GM18861 (cell line): ENCODE measurements at regions not wholly inside any gene's neighbourhood (a gene's known extent, or its start where the extent isn't known, plus 50 kb on each side); places are given as distances from the start of the nearest gene placed in this dataset.

Source experiments
- ATAC-seq: cut with Tn5 transposase; IDR thresholded peaks from one replicate; pipeline ENCODE4 v1.9.1; 2021; ENCODE audit not compliant: unreplicated experiment

- ATAC-seq, result no peak
These were observed 724.8 kb upstream of the GRAMD2B start for GRCh38 chr5:125698420-125698819.

- no peak for ATAC-seq
These were observed 723.3 kb upstream of the GRAMD2B start for GRCh38 chr5:125699860-125700259.

GRCh38 chr5:125700380-125700861 lies 722.8 kb upstream of the GRAMD2B start:
- no peak for ATAC-seq

GRCh38 chr5:125703616-125704015 lies 719.6 kb upstream of the GRAMD2B start:
- no peak for ATAC-seq

GRCh38 chr5:125704888-125705287 lies 718.3 kb upstream of the GRAMD2B start:
- ATAC-seq, result no peak

- ATAC-seq, result no peak
These were observed 714.6 kb upstream of the GRAMD2B start for GRCh38 chr5:125708583-125708982.

- no peak for ATAC-seq
These were observed 712.5 kb upstream of the GRAMD2B start for GRCh38 chr5:125710745-125711144.

GRCh38 chr5:125712397-125712796 lies 710.8 kb upstream of the GRAMD2B start:
- ATAC-seq, result no peak

GRCh38 chr5:125713109-125713805 lies 710.0 kb upstream of the GRAMD2B start:
- ATAC-seq, result no peak

GRCh38 chr5:125715216-125715615 lies 708.0 kb upstream of the GRAMD2B start:
- no peak for ATAC-seq

- no peak for ATAC-seq
These were observed 706.0 kb upstream of the GRAMD2B start for GRCh38 chr5:125717209-125717608.

GRCh38 chr5:125719681-125720347 lies 703.4 kb upstream of the GRAMD2B start:
- no peak for ATAC-seq

- no peak for ATAC-seq
These were observed 702.9 kb upstream of the GRAMD2B start for GRCh38 chr5:125720348-125720685.

GRCh38 chr5:125720721-125721120 lies 702.5 kb upstream of the GRAMD2B start:
- ATAC-seq, result no peak

- no peak for ATAC-seq
These were observed 700.7 kb upstream of the GRAMD2B start for GRCh38 chr5:125722550-125722949.

GRCh38 chr5:125725691-125726090 lies 697.5 kb upstream of the GRAMD2B start:
- no peak for ATAC-seq

- ATAC-seq, result no peak
These were observed 679.3 kb upstream of the GRAMD2B start for GRCh38 chr5:125743939-125744338.

GRCh38 chr5:125746917-125747316 lies 676.3 kb upstream of the GRAMD2B start:
- no peak for ATAC-seq

- no peak for ATAC-seq
These were observed 672.9 kb upstream of the GRAMD2B start for GRCh38 chr5:125750147-125750860.

- ATAC-seq, result no peak
These were observed 672.4 kb upstream of the GRAMD2B start for GRCh38 chr5:125750861-125751186.

- no peak for ATAC-seq
These were observed 666.8 kb upstream of the GRAMD2B start for GRCh38 chr5:125756456-125756855.

GRCh38 chr5:125766706-125767105 lies 656.5 kb upstream of the GRAMD2B start:
- no peak for ATAC-seq
